ENCODE measurements at regions not wholly inside any gene's neighbourhood (a gene's known extent, or its start where the extent isn't known, plus 50 kb on each side); places are given as distances from the start of the nearest gene placed in this dataset.
"Not testable (repeated sequence)": the region's sequence is repeated elsewhere in the genome, so short reads cannot be mapped to it uniquely, and the experiment has no call there.

DNA sequence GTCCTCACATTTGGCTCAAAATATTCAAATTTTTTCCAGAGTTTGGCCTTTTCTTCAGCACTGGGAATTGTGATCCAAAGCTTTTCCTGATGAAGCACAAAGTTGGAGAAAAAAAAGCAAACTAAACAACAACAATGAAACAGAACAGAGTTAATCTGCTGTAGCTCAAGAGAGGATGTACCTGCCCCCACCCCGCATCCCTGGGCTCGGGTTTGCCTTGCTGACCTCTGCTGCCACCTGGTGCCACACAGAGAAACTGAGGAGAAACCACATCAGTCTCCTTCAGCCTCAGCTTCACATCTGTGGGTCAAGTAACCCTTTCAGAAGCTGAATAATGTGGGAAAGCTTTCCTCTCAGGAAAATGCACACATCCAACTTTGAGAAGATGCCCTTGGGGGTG, 290.4 kb downstream of the RTP5 start:
- not testable (repeated sequence) for DNase-seq

DNA sequence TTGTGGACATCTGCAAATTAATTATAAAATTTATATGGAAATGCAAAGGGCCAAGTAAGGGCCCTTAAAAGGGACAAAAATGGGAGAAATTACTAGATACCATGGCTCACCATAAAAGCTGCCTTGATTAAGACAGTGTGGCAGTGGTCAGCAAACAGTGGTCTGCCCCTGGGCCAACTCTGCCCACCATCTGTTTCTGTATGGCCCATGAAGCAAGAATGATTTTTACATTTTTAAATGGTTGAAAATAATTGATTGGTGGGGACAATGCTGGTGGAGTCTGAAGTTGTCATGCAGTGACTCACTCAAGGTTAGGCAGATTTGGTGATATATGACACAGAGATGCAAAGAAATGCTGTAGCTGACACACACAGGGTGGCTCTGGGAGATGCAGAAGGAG, 295.6 kb downstream of the RTP5 start:
- not testable (repeated sequence) for DNase-seq

DNA sequence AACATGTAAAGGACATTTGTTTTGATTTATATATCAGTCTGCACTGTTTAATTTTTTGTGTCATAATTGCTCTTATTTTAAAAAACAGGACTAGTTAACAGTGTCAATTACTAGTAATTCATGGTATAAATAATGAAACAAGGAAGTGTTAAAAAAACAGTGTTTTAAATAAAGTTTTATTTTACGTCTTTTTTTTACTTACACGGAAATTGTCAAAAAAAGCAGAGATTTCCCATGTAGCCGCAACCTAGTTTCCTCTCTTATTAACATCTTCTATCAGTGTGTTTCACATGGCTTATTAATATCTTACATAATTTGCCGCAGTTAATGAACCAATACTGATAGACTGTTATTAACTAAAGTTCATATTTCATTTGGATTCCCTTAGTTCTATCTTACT, 301.8 kb downstream of the RTP5 start:
- not testable (repeated sequence) for DNase-seq

Measured in T-helper 1 cell (primary cell).